GM19099 (cell line): ENCODE measurements at regions not wholly inside any gene's neighbourhood (a gene's known extent, or its start where the extent isn't known, plus 50 kb on each side); places are given as distances from the start of the nearest gene placed in this dataset.

ENCODE experiments used
- POLR2A ChIP-seq: IDR thresholded peaks from 3 replicates; pipeline ENCODE4 v1.6.1; 2011; ENCODE audit warnings: low read depth; ENCODE audit not compliant: insufficient read length; ENCODE audit errors: extremely low read depth

DNA sequence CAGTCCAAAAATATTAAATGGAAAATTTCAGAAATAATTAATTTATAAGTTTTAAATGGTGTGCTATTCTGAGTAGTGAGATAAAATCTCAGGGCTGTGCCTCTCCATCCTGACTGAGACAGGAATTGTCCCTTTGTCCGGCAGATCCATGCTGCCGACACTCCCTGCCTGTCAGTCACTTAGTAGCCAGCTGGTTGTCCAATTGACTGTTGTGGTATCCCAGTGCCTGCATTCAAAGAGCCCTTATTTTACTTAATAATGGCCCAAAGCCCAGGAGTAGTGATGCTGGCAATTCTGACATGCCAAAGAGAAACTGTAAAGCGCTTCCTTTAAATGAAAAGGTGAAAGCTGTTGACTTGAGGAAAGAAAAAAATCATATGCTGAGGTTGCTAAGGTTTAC is 157.5 kb downstream of the ENC1 start:
- no peak for TF ChIP-seq POLR2A

DNA sequence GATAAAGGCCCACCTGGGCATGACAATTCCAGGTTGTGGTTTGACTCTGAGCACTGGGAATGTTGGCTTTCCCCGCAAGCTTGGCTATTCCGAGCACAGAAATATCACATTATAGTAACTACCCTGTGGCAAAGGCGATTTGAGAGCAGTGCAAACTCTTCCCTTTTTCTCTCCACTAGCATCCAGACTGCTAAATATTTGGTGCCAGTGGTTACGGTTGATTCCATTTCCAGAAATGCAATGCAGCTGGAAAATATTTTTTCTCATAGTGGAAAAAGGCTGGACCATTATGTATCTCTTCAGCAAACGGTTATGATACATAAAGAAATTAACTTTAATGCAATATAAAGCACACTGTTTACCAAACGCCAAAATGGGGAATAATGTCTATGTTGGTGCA is 158.0 kb downstream of the ENC1 start:
- no peak for TF ChIP-seq POLR2A

DNA sequence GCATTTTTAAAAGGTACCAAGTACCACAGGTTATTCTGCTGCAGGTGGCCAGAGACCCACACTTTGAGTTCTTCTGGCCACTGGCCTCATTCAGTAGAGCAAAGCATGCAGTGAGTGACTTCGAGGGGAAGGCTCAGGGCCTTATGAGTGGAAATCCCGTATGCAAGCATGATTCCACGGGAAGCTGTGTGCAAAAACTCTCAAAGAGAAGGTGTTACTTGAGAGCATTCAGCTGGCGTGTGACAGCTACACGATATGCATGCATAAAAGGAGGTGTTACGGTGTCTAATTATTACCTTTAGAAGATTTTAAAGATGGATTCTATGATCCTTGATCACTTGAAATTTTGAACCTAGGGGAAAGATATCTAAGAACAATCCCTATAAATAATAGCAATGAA is 160.3 kb downstream of the ENC1 start:
- no peak for TF ChIP-seq POLR2A

DNA sequence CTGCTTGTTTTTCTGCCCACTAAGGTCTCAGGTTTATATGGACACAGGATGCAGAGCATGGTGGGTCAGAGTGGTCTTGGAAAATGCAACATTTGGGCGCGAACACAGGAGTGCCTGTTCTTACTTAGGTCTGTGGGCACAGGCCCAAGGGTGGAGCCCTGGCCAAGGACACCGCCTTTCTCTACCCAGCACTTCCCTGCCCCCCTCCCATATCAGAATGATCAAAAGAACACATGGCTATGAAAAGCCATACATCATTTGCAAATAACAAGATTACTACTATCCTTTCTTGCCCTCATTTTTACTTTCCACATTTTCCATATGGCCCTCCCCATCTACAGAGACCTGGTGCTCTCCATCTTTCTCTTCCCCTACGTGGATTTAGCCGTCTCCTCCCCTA is 162.2 kb downstream of the ENC1 start:
- no peak for TF ChIP-seq POLR2A

DNA sequence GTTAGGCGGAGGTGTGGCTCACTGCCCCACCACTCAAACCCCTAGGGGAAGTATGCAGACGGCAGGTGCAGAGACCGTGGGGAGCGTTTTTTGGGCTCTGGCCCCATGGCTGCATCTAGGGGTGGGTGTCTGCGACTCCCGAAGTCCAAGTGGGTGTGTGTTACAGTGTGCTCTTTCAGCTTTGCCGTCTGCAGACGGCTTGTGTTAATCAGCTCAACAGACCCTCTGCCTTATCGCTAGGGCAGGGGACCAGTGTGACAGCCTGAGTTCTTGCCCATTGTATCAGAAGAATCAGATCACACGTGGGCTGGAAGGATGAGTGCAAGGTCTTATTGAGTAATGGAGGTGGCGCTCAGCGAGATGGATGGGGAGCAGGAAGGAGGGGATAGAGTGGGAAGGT is 162.8 kb downstream of the ENC1 start:
- TF ChIP-seq POLR2A = no peak

DNA sequence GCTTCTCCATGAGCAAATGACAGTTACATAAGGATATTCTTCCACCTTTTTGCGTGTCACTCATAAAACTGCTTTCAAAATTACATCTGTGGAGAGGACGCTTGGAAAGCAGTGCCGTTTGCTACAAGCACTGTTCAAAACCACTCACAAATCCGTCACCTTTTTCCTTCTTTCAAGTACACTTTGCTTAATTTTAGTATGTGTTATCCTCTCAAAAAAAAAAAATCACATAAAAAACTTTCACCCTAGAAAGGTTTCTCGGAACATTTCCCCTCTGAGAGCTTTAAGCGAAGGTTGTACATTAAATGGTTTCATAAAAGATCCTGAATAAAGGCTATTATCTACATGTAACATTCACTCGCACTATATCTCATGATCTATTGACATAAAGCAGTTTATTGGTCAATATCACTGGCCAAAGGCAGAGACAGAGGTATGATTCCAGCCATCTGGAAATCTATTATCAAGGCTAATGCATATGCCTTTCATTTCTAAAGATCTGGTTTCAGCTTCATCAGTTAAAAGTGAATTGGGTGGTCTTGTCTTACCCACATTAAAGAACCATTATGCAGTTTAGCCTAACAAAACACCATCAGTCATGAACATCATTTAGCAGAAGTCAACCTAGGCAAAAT is 163.6 kb downstream of the ENC1 start:
- no peak for TF ChIP-seq POLR2A

DNA sequence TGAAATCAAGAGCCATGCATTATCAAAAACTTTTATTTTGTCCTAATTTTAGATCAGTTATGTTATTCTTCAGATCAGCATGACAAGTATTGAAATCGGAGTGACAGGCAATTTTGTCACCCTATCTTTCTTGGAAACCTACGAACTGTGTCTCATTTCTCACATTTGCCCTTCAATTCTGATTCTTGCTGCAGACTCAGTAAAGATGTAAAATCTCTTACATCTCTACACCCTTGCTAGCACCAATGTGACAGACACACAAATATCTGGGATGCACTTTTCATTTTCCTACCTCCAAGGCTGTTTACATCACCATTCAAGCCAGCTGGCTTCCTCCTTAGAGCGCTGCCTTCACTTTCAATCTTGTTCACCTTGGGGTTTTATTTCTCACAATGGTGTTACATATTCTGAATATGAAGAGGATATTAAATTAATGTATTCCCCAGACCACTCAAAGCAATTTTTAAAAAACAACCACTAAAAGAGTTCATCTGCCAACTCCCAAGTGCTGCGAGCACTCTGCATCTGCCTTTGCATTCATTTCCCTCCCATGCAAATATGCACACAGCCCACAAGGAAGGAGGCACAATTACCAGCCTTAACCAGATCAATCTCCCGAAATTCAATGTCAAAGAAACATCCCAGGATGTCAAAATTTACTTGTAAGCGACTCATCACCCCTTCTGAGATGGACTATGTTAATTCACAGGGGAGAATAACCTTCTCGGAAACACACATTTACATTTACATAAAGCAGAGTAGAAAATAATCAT is 164.3 kb downstream of the ENC1 start:
- TF ChIP-seq POLR2A = no peak

DNA sequence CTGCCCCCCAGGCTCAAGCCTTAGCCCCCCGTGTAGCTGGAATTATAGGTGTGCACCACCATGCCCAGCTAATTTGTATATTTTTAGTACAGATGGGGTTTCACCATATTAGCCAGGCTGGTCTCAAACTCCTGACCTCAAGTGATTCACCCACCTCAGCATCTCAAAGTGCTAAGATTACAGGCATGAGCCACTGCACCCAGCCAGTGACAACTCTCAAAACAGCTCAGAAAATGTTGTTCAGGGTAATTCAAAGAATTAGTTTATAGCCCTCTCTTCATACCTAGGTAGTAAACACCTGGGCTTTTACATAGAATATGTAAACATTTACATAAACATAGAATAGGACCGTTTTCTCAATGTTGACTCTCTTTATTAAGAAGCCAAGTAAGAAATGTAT is 168.7 kb downstream of the ENC1 start:
- no peak for TF ChIP-seq POLR2A

DNA sequence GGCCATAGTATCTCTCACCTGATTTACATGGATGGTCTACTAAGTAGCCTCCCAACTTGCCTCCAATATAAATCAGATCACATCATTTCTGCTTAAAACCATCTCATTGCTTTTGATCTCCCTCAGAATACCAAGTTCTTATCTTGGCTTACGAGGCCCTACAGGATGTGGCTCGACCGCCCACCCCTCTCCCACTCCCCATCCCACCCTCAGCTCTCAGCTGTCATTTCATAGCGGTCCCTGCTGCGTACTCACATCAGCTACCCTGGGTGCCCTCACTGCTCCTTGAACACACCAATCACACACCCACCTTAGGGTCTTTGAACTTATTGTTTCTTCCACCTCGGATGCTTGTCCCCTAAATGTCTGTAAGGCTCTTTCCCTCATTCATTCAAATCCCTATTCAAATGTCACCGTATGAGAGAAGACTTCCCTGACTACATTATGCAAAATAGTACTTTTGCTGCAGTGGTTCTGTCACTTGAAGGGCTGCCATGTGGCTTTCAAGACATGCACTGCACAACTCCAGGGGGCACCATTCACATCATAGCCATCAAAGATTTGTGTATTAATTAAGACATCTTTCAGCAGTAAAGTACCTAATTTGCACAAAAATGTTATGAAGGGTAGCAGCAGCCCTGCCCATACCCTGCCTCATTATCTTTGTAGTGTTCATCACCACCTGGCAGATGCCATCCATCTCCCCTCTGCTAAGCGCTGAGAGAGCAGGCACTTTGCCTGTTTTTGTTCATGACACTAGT is 171.1 kb downstream of the ENC1 start:
- no peak for TF ChIP-seq POLR2A

DNA sequence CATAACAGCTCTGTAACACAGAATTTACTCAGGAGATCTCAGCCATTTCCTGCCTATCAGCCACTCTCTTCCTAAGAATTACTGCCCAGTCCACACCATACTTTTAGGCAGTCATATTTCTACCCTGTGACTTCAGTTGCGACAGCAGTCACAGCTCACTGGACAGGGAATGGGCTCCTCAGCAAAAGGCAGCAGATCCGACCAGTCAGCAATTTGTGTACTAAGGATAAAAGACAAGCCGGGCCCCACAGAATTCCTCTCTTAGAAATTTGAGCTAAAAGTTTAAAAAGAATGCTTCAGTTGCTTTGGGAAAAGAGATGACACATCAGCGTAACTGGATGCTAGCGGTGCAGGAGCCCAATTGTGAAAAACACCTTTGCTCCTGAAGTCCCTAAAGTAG is 172.1 kb downstream of the ENC1 start:
- no peak for TF ChIP-seq POLR2A

DNA sequence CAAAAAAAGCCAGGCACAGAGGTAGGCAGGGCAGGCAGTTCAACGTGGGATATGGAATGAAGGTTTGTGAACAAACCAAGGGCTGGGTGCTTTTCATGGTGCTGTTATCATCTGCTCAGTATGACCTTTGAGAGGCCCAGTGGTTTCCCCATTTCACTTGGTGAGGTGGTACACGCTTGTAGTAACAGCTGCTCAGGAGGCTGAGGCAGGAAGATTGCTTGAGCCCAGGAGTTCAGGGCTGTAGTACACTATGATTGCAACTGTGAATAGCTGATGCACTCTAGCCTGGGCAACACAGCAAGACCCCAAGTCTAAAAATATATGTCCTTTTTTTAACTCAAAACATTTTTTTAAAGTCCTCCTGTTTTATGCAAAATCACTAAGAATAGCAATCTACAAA is 174.8 kb downstream of the ENC1 start:
- no peak for TF ChIP-seq POLR2A

DNA sequence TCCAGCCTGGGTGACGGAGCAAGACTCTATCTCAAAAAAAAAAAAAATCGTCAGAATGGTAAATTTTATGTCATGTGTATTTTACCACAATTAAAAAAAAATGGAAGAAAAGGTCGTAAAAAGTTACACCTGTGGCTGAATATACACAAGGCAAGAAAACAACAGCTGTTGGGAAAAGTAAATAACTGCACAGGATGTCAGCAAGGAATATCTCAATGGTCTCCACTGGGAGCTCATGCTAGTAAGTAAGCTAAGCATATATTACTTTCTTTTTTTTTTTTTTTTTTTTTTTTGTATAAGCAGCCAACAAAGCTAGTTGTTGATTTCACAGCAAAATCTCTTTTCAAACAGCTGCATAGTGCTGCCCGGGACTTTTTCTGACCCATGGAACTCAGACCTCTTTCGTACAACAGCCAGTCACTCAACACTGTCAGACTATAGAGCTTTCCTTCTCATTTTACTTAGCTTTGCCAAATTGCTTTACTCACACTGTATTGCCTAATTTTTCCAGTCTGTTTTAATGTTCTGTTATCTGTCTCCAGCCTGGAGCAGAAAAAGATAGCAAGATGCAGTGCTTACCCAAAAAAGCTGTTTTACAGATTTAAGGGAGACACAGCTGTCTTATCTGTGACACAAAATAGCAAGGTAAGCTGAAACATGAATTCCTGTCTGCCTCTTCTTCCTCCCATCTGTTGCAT is 175.9 kb downstream of the ENC1 start:
- no peak for TF ChIP-seq POLR2A

DNA sequence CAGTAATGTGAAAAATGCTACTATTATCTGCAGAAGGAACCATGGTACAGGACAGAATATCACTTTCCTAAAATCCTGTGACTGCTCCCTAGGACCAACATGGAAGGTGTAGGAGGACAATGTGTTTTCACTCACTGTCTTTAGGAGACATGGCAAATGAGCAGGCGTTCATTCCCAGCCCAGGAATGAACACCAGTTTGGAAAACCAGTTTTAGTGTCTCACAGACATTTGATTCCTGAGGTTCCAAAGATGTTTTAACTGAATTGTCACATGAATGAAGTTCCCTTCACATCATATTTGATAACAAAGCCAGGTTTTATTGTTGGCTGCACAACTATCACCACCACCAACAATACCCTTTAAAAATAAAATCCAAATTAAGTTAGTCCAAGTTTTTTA is 178.2 kb downstream of the ENC1 start:
- TF ChIP-seq POLR2A = no peak

DNA sequence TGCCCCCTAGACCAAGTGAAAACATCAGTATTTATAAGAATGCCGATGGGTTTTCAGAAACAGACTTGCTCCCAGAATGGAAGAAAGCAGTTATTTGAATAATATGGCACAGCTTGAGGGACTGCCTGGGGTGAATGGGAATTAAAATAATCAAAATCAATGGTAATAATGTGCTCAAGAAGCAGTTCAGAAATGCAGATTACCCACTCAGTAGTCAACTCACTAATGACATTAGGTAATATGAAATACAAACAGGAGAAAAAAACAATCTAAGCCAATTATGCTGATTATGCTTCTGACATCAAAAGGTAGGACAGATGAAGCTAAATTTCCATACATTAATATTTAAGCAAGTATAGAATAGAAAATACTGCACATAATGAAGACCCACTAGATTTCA is 179.3 kb downstream of the ENC1 start:
- TF ChIP-seq POLR2A = no peak

DNA sequence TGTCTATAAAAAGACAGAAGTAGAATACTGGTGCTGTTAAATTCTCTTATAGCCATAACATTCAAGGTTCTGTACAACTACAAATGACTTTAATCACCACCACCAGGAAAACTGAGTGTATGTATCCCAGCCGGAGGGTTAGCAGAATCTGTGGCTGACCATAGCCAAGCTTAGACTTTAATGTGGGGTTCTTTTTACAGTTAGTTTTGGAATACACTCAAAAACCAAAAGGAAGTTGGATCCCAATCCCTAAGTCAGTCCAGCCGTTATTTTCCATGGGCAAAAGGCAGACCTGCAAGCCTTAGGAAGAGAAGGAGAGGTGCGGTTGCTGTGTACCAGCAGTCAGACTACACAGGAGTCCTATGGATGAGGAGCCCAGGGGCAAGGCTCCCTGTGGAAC is 179.8 kb downstream of the ENC1 start:
- no peak for TF ChIP-seq POLR2A
